ENCODE measurements at regions not wholly inside any gene's neighbourhood (a gene's known extent, or its start where the extent isn't known, plus 50 kb on each side); places are given as distances from the start of the nearest gene placed in this dataset.

GRCh38 chr4:14303856-14304255 lies 676.3 kb upstream of the BOD1L1 start:
- TF ChIP-seq, protein P1, sequence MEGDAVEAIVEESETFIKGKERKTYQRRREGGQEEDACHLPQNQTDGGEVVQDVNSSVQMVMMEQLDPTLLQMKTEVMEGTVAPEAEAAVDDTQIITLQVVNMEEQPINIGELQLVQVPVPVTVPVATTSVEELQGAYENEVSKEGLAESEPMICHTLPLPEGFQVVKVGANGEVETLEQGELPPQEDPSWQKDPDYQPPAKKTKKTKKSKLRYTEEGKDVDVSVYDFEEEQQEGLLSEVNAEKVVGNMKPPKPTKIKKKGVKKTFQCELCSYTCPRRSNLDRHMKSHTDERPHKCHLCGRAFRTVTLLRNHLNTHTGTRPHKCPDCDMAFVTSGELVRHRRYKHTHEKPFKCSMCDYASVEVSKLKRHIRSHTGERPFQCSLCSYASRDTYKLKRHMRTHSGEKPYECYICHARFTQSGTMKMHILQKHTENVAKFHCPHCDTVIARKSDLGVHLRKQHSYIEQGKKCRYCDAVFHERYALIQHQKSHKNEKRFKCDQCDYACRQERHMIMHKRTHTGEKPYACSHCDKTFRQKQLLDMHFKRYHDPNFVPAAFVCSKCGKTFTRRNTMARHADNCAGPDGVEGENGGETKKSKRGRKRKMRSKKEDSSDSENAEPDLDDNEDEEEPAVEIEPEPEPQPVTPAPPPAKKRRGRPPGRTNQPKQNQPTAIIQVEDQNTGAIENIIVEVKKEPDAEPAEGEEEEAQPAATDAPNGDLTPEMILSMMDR (IDR thresholded peaks at IDR 0.05 in 8 of 11, conservative IDR thresholded peaks at IDR 0.05 in 3 of 11), result no peak
- no peak for TF ChIP-seq POLR2A (IDR thresholded peaks at IDR 0.05)

Data from spleen (tissue), 7 donors.